ENCODE measurements at regions not wholly inside any gene's neighbourhood (a gene's known extent, or its start where the extent isn't known, plus 50 kb on each side); places are given as distances from the start of the nearest gene placed in this dataset.

DNA sequence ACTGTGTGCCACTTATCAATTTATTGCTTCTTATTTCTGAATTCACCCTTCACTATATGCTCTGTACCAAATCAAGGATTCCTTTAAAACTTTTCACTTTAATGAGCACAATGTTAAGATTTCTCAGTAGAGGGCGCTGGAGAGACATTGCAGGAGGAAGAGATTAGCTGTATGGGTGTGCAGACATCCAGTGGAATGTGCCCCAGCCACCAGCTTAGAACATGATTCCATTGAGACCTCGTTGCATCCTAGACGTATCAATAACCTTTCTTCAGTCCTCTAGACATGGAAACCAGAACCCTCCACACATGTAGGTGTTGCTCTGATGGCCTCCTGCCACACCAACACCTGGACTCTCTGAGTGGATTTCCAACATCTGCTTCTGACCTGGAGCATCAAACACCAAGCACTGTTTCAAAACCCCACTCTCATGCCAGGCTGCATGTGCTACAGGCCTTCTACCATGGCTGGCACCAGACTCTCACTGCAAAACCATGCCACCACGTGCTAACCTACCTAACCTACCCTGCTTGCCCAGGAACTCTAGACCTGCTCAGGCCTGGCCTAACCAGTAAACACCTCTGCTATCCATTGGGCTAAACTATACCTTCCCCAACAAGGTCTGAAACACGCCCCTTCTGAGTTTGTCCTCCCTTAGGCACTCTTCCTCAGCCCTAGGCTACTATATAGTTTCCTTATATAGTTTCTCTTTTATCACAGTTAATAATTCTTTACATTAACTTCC, 633.2 kb upstream of the PKDCC start:
- no peak for DNase-seq

DNA sequence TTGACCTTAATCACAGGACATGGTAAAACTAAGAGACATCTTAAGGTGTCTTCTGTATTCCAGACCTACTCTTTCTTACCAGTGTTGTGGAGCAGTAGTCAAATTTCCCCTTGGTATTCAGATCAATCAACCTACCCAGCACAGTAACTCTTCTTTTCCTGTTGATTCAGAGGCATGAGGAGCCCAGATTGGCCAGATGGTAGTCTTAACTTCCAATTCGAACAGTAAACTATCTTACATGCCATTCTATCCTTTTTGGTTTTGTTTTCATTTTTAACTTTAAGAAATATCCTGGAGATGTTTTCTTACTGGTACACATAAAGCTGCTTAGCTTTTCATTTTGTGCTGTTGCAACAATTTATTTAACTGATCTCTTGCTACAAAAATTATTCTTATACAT, 630.3 kb upstream of the PKDCC start:
- DNase-seq: no peak

DNA sequence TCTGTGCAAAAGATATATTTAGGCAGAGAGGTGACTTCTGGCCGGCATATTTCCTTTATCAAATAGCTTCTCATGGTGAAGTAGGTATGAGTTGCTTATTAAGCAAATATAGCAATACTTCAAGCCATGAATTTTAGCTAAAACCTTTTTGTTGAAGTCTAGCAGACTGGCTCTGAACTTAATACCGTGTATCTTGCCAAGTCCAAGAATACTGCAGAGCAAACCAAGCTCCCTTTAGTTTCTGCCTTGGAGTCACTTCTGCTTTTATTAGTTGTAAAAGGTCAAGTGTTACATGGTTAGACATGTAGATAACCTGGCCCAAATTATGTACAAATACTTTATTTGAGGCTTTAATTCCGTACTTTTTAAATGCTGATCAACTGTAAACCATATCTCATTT, 627.6 kb upstream of the PKDCC start:
- DNase-seq: no peak

DNA sequence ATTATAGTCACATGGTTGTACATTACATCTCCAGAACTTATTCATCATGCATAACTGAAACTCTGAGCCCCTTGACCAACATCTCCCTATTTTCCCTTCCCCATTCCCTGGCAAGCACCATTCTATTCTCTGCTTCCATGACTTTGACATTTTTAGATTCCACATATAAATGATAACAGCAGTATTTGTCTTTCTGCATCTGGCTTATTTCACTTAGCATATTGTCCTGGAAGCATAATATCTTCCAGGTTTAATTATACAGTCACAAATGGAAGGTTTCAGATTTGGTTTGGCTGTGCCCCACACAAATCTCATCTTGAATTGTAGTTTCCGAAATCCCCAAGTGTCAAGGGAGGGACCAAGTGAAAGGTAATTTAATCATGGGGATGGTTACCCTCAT, 626.9 kb upstream of the PKDCC start:
- DNase-seq: no peak

DNA sequence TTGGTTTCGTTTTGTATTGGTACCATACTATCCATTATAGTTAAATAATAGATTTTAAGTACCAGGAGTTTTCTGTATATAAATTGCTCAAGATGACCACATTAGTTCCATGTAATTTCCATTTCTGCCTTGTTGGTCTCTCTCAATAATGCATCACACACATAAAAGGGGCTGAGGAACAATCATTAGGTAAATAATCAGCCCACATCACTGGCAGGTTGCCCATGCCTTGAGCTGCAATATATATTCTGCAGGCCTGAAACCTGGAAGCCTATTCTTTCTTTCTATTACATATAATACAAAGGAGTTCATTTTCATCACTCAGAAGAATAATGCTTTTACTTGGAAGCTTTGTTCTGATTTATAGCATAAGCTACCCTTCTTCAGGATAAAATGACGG, 616.1 kb upstream of the PKDCC start:
- DNase-seq: no peak

DNA sequence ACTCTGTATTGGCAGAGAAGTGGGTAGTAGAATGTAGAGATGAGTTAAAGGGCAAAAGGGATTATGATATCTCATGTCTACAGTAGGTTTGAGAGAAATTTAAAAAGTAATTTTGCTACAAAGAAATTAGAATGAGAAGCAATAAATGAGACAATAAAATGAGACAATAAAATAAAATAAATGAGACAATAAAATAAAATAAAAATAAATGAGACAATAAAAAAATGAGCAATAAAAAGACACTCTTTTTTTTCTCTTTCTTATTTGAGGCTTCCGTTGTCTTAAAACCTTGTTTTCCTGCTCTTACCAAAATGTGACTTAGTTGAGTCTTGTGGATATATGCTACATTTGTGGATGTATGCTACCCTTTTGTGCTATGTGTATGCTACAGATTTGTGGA, 615.4 kb upstream of the PKDCC start:
- DNase-seq: no peak

DNA sequence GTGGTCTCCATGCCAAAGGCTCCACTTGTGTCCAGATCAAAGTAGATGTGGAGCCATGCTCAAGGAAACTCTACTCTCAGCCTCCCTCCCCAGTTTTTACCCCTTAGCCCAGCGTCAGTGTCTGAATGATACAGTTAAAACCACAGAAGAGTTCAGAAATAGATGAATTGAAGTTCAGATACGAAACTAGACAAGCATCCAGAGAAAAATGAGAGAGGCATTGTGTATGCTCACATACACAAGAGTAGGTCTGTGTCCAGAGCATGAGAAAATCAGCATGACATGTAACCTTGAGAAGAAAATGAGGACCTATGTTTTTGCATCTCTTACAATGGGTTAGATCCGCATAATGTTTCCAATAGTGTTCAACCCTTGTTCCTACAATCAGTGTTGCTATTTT, 612.8 kb upstream of the PKDCC start:
- DNase-seq: no peak

DNA sequence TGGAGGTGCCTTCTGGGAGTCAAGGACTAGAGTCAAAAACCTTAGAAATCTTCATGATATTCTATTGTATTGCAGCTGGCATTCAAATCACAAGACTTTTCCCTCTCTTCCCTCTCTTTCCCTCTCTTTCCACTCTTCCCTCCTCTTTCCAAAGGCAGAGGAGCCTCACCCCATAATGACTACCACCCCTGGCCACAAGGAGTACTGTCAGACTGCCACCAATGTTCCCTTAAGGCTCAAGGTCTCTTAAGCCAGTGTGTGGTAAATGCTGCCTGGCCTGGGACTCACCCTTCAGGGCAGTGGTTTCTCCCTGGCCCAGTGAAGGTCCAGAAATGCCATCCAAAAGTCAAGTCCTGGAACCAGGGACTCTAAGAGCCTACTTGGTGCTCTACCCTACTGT, 605.9 kb upstream of the PKDCC start:
- no peak for DNase-seq

DNA sequence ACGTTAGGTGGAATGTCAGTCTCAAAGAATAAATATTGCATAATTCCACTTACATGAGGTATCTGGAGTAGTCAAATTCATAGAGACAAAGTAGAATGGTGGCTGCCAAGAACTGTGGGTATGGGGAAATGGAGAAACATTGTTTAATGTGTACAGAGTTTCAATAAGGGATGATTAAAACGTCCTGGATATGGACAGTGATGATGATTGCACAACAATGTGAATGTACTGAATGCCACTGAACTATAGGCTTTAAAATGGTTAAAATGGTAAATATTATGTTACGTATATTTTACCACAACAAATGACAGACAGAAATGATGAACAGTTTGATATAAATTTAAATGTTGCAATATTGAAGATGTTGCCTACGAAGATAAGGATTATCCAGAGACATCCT, 602.0 kb upstream of the PKDCC start:
- no peak for DNase-seq

DNA sequence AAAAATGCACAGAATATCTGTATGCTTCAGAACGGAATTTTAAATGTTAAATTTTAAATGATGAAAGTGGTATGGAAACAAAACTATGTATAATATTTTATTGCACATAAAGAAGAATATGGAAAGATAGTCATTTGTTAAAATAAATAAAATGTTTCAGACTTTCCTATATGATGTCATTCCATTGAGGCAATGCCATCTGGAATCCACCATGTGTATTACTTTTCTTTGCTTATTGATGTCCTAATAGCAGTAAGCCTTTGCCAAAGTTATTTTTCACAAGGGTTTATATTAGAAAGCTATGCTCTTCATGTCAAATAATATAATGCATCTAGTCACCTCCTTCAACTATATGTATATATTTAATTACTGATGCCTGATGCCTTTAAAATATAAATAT, 601.6 kb upstream of the PKDCC start:
- no peak for DNase-seq

DNA sequence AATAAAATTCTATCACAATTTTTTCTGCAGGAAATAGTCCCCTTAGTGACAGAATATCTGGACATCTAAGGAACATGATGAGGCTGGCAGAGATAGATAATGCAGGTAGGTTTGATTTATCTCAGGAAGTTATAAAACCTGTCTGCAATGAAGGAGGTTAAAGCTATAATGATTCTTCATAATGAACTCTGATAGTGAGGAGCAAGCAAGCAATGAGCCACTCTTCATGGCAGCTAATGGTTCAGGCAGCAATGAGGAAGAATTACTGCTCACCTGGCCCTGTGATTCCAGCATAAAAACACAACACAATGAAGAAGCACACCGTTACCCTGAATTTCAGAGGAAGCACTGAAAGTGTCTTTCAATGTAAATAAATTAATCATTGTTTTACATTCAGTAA, 599.6 kb upstream of the PKDCC start:
- DNase-seq: no peak

DNA sequence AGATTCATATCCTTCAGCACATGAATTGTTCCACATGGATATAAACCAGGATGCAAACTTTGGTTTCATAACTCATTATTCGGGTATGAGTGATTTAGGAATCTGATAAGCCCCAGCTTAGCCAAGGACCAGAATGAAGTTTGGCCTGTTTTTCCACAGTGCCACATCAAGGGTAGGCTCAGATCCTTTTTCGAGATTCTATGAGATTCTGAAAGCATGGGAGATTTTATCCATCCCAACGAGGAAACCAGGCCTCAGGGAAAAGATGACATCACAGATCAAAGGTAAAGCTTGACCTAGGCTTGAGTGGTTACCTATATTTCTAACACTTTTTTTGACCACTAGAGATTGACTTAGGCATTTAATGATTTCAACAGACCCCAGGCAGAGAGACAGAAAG, 590.8 kb upstream of the PKDCC start:
- no peak for DNase-seq

DNA sequence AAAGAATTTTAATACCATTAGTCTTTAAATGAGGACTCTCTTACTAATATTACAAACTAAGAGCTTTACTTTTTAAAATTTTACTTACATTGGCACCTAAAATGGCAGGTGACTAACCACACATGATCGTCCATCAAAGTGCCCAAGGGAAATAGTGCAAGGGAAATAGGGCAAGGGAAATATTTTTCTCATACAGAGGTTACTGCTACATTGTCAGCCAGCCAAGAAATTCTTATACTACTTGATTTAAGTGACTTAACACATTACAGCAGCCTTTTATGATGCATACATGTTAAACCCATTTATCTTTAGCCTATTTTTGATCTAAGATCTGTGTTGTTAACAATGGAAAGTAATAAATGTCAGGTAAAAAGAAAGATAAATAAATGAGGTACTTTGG, 587.2 kb upstream of the PKDCC start:
- no peak for DNase-seq

DNA sequence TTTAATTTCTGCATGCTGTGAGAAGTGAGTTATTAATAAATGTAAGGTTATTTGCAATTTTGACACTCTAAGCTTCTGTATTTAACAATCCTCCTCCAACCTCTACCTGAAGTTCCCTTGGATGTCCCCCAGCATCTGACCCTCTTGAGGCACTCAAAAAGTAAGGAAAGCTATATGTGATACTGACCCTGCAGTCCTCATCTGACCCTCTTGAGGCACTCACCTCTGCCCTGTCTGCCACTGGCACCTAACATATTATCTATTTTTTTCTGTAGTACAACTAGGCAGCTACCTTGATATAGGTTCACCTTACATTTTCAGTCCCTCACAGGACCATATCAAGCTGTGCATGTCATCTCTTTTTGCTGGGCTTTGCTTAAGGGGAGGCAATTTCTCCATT, 583.4 kb upstream of the PKDCC start:
- DNase-seq: no peak

DNA sequence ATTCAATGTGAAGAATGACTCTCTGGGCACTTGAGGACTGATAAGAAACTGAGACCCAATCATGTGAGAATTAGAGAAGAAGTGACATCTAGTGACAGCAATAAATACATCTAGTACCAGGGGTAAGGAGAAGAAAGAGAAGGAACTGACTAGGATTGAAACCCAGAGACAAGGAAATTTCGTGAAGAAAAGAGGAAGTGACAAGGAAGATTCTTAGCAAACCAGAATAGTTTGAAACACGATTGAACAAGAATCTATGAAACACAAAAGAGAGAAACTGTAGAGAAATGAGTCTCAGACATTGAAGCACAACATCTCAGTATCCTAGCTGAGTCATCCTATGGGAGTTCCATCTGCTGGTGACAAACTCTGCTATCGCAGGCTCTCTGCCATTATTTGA, 571.9 kb upstream of the PKDCC start:
- no peak for DNase-seq

DNA sequence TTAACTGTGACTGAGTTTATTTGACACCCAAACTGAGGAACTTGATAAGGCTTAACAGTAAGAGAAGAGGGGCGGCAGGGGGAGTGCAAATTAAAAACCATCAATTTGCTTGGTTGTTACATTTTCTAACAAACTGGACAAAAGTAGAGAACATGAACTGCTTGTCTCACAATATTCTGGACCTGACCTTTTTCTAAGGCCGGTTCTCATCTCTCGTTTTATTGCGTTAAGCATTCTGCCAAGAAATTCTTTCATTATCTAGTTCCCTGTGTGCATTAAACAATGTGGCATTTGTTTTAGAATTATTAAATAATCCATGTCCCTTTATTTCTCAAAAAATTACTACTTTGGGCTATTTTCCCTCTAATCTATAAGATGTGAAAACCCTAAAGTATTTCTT, 565.2 kb upstream of the PKDCC start:
- no peak for DNase-seq

DNA sequence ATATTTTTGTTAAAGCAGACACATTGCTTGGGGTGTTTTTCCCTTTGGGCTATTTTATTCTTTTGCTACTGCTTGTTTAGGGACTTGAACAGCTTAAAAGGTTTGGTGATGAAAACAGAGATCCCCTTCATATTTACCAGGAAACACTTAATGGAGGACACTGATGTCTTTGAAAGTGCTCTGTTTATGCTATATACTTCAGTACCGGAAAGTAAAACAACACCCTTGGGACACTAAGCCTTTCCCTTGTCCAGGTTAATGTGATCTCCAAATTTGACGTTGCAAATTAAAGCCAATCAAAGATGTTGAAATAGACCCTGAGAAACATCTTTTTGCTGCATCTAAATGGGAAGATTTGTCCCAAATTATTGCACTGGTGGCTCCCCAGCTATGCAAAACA, 564.6 kb upstream of the PKDCC start:
- DNase-seq: no peak

DNA sequence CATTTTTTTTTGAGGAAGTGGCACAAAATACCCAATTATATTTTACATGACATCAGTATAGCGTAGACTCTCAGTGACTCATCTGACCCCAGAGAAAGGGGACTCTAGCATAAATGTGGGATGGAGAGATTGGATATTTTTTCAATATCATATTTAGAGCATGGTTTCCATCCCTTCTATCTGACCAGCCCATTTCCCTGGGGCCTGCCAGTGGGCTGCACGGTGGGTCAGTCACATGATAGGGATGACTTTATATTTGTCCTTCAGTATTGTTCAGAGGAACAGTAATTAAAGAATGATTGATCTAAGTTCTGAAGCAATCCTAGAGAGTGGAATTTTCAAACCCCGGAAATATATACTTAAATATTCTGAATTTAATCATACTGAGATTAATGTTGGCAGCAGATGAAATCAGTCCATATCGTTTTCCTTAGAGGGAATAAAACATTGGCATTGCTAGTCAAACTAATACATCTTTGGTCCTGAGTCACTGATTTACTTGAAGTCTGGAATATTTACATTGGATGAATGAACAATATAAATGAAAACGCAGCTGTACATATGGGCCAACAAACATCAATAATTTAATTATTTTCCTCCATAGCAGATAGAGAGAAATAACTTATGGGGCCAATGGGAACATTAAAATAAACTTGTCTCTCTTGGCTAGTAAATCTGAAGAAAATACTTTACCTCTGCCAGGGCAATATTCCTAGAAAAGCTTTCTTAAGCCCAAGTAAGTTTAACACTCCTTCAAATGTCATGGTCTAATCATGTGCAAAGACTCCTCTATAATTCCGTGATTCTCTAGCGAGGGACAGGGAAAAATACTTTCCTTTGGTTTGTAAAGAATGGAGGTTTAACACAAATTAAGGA, 563.6 kb upstream of the PKDCC start:
- no peak for DNase-seq

DNA sequence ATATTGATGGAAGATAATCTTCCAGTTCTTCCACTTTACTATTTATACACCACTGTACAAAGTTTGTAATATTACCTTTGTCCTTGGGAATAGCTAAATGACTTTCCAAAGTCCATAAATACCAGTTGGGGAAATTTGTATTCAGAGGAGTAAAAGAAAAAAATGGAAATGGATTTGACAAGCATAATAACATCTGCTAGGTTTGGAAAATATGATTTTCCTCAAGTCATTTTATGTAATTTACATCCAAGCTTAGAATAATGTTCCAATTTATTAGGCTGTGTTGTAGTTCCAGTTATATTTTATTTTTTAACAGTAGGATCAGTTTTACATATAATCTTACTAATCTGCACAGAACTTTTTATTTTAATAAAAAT, 563.0 kb upstream of the PKDCC start:
- no peak for DNase-seq

DNA sequence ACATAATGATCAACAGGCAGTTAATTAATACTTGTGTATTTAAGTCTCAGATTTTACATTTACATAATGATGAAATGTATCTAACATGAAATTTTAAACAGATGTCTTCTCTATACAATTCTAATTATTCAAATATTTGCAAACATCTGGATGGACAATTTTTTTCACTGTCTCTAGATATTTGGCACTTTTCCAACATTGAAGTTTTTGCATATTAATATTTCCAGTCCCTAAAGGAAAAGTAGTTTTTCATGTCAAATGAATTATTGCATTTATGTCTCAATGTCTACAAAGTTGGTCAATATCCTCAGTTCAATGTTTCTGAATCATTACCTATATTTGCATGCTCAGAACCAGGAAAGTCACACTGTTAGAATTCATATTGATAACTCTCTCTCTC, 560.9 kb upstream of the PKDCC start:
- DNase-seq: no peak

DNA sequence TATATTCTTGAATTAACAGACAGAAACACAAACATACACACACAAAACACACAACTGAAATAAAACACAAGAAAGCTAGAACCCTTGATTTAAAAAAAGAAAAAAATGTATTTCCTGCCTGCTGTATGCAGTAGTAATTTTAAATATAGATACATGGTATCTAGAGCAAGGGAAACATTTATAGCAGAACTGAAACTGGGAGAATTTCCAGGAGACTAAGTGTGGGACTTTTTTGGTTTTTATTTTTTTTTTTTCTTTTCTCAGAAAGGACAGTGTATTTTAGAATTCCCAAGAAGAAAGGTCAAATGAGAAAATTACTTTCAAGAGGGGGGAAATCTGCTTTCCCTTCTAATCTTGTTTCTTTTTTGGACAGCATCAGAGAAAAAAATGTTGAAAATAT, 558.9 kb upstream of the PKDCC start:
- no peak for DNase-seq

DNA sequence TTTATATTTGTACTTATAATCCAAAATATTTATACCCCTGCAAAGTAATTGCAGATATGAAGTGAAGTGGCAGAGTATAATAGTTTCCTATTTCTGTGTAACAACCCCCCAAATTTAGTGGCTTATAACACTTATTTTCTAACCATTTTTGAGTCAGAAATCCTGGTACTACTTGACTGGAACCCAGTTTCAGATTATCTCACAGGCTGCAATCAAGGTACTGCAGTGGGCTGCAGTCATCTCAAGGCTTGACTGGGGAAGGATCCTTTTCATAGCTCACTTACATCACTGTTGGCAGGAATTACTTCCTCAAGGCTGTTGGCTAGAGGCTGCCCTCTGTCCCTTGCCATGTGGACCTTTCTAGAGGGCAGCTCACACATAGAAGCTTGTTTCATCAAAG, 558.2 kb upstream of the PKDCC start:
- no peak for DNase-seq

DNA sequence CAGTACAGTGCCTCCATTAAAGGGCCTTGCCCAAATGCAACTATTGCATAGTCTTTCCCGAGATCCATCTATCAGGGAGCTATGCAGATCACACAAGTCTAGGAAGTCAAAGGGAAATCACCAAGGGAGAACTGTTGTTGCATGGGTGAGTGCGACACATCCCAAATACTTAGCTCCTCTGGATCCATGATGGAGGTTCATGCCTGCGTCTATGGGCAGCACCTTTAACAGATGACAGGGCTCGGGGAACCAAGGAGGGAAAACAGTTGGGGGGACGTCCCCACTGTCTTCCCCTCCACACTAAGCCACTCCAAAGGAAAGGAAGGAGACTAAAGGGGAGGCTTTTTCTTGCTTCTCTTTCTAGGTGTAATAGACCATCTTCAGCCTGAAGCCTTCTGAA, 552.8 kb upstream of the PKDCC start:
- no peak for DNase-seq

DNA sequence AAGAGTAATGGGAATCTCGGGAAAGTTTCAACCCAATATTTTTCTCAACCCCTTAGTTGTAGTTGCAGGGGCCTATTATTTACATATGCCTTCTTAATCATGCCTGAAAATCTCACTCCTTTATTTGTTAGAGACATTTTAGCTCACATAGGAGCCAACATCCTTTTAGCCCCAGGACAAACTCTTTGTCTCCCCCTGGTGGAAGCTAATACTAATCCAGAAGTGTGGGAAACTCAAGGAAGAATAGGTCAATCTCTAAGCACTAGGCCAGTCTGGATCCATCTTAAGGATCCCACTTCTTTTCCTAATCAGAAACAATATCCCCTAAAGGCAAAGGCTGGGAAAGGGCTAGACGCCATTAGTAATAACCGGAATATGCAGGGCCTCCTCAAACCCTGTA, 550.9 kb upstream of the PKDCC start:
- no peak for DNase-seq

DNA sequence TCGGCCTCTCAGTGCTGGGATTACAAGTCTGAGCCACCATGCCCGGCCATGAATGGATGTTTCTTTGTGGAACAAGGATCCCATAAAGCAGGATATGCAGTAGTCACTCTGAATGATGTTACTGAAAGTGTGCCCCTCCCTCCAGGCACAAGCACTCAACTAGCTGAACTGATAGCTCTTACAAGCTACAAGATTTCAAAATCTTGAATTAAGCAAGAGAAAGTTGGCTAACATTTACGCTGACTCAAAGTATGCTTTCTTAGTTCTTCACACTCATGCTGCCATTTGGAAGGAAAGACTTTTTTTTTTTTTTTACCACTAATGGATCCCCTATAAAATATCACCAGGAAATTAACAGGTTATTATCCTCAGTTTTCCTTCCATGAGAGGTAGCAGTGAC, 549.0 kb upstream of the PKDCC start:
- no peak for DNase-seq
